ENCODE measurements at regions not wholly inside any gene's neighbourhood (a gene's known extent, or its start where the extent isn't known, plus 50 kb on each side); places are given as distances from the start of the nearest gene placed in this dataset.

GRCh38 chr14:71212093-71212492, 304.8 kb downstream of the PCNX1 start:
- no peaks in the 10 kb centered on the region for H3K4me1 ChIP-seq (ENCODE audit: control insufficient read depth in 1 of 2, insufficient read depth in 1 of 2, low read depth in 1 of 2, low read length in 1 of 2)
- H3K27me3 ChIP-seq = no peaks in the 10 kb centered on the region
- no peaks in the 10 kb centered on the region for H3K9me3 ChIP-seq
- no peaks in the 10 kb centered on the region for H3K36me3 ChIP-seq
- no peak overlapping the region for H3K4me3 ChIP-seq (ENCODE audit: low read depth in 1 of 2, low read length in 1 of 2)
- no peak overlapping the region for H3K27ac ChIP-seq
- TF ChIP-seq, protein P1, sequence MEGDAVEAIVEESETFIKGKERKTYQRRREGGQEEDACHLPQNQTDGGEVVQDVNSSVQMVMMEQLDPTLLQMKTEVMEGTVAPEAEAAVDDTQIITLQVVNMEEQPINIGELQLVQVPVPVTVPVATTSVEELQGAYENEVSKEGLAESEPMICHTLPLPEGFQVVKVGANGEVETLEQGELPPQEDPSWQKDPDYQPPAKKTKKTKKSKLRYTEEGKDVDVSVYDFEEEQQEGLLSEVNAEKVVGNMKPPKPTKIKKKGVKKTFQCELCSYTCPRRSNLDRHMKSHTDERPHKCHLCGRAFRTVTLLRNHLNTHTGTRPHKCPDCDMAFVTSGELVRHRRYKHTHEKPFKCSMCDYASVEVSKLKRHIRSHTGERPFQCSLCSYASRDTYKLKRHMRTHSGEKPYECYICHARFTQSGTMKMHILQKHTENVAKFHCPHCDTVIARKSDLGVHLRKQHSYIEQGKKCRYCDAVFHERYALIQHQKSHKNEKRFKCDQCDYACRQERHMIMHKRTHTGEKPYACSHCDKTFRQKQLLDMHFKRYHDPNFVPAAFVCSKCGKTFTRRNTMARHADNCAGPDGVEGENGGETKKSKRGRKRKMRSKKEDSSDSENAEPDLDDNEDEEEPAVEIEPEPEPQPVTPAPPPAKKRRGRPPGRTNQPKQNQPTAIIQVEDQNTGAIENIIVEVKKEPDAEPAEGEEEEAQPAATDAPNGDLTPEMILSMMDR (IDR thresholded peaks at IDR 0.05) = no peak

- Histone ChIP-seq H3K4me3 (ENCODE audit: low read depth in 1 of 2, low read length in 1 of 2) (no peak overlapping the region), H3K4me1 (ENCODE audit: control insufficient read depth in 1 of 2, insufficient read depth in 1 of 2, low read depth in 1 of 2, low read length in 1 of 2) (no peaks in the 10 kb centered on the region), H3K27ac (no peak overlapping the region), H3K9me3 (no peaks in the 10 kb centered on the region), H3K36me3 (no peaks in the 10 kb centered on the region), H3K27me3 (no peaks in the 10 kb centered on the region)
- TF ChIP-seq, protein P1 (IDR thresholded peaks at IDR 0.05) = no peak
Observed at GRCh38 chr14:71212683-71213107, 305.4 kb downstream of the PCNX1 start.

GRCh38 chr14:71214241-71214640, 307.0 kb downstream of the PCNX1 start:
- no peaks in the 10 kb centered on the region for H3K9me3 ChIP-seq
- no peaks in the 10 kb centered on the region for H3K36me3 ChIP-seq
- no peak overlapping the region for H3K4me3 ChIP-seq (ENCODE audit: low read depth in 1 of 2, low read length in 1 of 2)
- no peaks in the 10 kb centered on the region for H3K4me1 ChIP-seq (ENCODE audit: control insufficient read depth in 1 of 2, insufficient read depth in 1 of 2, low read depth in 1 of 2, low read length in 1 of 2)
- no peak overlapping the region for H3K27ac ChIP-seq
- TF ChIP-seq, protein P1 (IDR thresholded peaks at IDR 0.05) = no peak
- H3K27me3 ChIP-seq = no peaks in the 10 kb centered on the region

DNA sequence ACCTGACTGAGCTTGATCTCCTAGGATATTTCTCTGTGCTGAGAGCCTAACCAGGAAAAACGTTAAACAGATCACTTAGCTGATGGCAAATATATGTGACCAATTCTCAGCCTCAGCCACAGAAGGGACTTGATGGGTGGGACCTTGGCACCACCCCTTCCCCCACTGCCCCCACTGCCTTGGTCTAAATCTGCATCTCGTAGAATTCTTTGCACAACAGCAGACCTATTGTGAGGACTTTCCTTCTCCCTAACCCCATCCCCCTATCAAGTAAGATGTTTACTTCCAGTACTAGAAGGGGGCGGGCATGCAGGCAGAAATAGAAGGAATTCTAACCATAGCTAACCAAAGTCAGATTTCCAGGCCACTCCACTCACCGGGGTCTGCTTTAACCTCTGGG, 313.2 kb downstream of the PCNX1 start:
- H3K4me3 ChIP-seq (ENCODE audit: low read depth in 1 of 2, low read length in 1 of 2) = no peak overlapping the region
- H3K27me3 ChIP-seq = no peaks in the 10 kb centered on the region
- no peaks in the 10 kb centered on the region for H3K9me3 ChIP-seq
- H3K27ac ChIP-seq = no peak overlapping the region
- no peaks in the 10 kb centered on the region for H3K36me3 ChIP-seq
- H3K4me1 ChIP-seq (ENCODE audit: control insufficient read depth in 1 of 2, insufficient read depth in 1 of 2, low read depth in 1 of 2, low read length in 1 of 2) = no peaks in the 10 kb centered on the region
- TF ChIP-seq, protein P1 (IDR thresholded peaks at IDR 0.05) = no peak

DNA sequence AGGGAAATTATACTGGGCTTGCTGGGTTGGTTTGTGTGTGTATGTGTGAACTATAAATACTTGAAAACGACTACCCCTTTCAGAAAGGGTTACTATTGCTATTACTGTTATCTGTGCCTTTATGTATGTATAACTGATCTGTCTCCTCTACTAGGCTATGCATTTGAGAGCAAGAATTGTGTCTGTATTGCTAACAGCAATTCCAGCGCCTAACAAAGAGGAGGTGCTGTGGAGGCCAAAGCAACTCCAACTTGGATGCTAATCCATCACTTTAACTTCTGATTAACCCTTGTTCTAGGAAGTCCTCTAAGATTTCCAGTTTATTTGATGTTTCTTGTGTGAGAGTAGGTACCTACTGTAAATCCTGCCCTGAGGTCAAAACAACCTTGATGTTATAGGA, 313.9 kb downstream of the PCNX1 start:
- TF ChIP-seq, protein P1 (IDR thresholded peaks at IDR 0.05) = no peak

DNA sequence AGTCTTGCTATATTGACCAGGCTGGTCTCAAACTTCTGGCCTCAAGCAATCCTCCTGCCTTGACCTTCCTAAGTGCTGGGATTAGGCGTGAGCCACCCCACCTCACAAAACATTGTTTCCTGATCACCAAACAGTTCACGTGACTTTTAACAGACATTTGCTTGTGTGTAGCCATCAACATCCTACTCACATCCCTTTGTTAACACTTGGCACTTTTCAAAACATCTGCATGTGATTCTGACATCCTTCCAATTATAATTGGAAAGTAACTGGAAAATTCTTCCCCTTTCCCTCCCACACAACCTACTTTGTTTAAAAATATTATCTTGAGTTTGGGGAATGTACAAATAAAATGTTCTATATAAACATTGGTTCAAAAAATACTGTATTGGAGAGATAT, 317.9 kb downstream of the PCNX1 start:
- Histone ChIP-seq H3K4me1 (ENCODE audit: control insufficient read depth in 1 of 2, insufficient read depth in 1 of 2, low read depth in 1 of 2, low read length in 1 of 2) (no peaks in the 10 kb centered on the region), H3K27me3 (no peaks in the 10 kb centered on the region), H3K4me3 (ENCODE audit: low read depth in 1 of 2, low read length in 1 of 2) (no peak overlapping the region), H3K9me3 (no peaks in the 10 kb centered on the region), H3K36me3 (no peaks in the 10 kb centered on the region), H3K27ac (no peak overlapping the region)
- TF ChIP-seq, protein P1 (IDR thresholded peaks at IDR 0.05) = no peak

More for the DNA sequence above, 313.9 kb downstream of the PCNX1 start:
- H3K4me1 ChIP-seq (ENCODE audit: control insufficient read depth in 1 of 2, insufficient read depth in 1 of 2, low read depth in 1 of 2, low read length in 1 of 2) = no peaks in the 10 kb centered on the region
- H3K27ac ChIP-seq = no peak overlapping the region
- H3K36me3 ChIP-seq = no peaks in the 10 kb centered on the region
- H3K4me3 ChIP-seq (ENCODE audit: low read depth in 1 of 2, low read length in 1 of 2) = no peak overlapping the region
- H3K27me3 ChIP-seq = no peaks in the 10 kb centered on the region
- H3K9me3 ChIP-seq = no peaks in the 10 kb centered on the region
